ENCODE measurements at regions not wholly inside any gene's neighbourhood (a gene's known extent, or its start where the extent isn't known, plus 50 kb on each side); places are given as distances from the start of the nearest gene placed in this dataset.

- TF ChIP-seq JUN (IDR thresholded peaks at IDR 0.05) (no peak), ATOH8 (CRISPR knock-in tag; IDR thresholded peaks at IDR 0.05; ENCODE audit: low read depth) (no peak), POLR2A (IDR thresholded peaks at IDR 0.05; ENCODE audit: low read length) (no peak), CBX2 (IDR thresholded peaks at IDR 0.05; ENCODE audit: borderline replicate concordance, low read depth) (no peak), MAX (IDR thresholded peaks at IDR 0.05) (no peak)
Measured at GRCh38 chr2:234593636-234594035, 96.8 kb upstream of the ARL4C start.
